ELF-1 (cell line): ENCODE measurements at regions not wholly inside any gene's neighbourhood (a gene's known extent, or its start where the extent isn't known, plus 50 kb on each side); places are given as distances from the start of the nearest gene placed in this dataset.

Experiments used
- DNase-seq: peaks from one replicate; pipeline ENCODE4 v3.0.0-alpha.2; 2016; ENCODE audit warnings: low read depth, low spot score

DNA sequence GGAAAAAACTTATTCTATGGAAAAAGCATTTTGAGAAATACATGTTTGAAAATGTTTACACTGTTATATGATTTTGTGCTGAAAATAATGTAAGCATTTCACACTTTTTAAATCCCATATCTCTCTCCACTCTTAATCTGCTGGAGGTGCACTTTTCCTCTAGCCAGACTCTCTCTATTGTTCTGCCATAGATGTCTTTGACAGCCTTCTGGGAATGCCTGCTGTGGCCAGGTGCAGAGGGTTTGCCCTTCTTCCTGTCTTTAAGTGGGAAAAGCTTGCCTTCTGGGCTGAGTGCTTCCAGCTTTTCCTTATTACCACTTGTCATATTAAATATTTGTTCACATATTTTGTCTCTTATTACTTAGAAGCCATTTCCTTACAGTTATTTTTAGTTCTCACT, 60.1 kb upstream of the PPM1H start:
- no peak for DNase-seq

DNA sequence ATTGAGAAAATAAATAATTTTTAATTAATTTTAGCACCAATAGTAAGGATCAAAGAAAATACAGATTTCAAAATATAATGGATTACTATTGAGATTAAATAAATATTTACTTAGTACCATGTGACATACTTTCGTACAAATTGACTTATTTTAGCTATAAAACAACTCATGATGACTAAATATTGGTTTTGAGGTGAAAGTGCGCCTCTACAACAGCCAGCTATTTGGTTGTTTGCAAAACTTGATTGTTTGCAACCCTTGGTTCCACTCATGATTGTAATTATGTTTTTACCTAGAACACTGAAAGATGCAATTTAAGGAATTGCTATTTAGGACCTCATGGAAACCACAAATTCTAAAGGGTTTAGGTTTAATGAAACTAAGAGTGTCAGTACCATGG, 51.9 kb upstream of the PPM1H start:
- DNase-seq: no peak
